ENCODE measurements at regions not wholly inside any gene's neighbourhood (a gene's known extent, or its start where the extent isn't known, plus 50 kb on each side); places are given as distances from the start of the nearest gene placed in this dataset.

- no peak for TF ChIP-seq GATA2 (IDR thresholded peaks at IDR 0.05; ENCODE audit: low read depth, low read length)
- TF ChIP-seq GATA3 (IDR thresholded peaks at IDR 0.05; ENCODE audit: low read depth, low read length) = no peak
Observed at GRCh38 chr1:232355162-232356006, 274.5 kb downstream of the SIPA1L2 start.

Measured in SH-SY5Y (cell line).